ENCODE measurements at regions not wholly inside any gene's neighbourhood (a gene's known extent, or its start where the extent isn't known, plus 50 kb on each side); places are given as distances from the start of the nearest gene placed in this dataset.

- TF ChIP-seq POLR2AphosphoS5 (IDR thresholded peaks at IDR 0.05; ENCODE audit: low read depth, low read length) (no peak), TCF7L2 (IDR thresholded peaks at IDR 0.05; ENCODE audit: low read depth, low read length) (no peak), SIN3A (IDR thresholded peaks at IDR 0.05; ENCODE audit: borderline replicate concordance, insufficient read depth, low read depth, low read length) (no peak)
- TF ChIP-seq, protein P1, sequence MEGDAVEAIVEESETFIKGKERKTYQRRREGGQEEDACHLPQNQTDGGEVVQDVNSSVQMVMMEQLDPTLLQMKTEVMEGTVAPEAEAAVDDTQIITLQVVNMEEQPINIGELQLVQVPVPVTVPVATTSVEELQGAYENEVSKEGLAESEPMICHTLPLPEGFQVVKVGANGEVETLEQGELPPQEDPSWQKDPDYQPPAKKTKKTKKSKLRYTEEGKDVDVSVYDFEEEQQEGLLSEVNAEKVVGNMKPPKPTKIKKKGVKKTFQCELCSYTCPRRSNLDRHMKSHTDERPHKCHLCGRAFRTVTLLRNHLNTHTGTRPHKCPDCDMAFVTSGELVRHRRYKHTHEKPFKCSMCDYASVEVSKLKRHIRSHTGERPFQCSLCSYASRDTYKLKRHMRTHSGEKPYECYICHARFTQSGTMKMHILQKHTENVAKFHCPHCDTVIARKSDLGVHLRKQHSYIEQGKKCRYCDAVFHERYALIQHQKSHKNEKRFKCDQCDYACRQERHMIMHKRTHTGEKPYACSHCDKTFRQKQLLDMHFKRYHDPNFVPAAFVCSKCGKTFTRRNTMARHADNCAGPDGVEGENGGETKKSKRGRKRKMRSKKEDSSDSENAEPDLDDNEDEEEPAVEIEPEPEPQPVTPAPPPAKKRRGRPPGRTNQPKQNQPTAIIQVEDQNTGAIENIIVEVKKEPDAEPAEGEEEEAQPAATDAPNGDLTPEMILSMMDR (IDR thresholded peaks at IDR 0.05) = no peak
- TF ChIP-seq, protein P2, sequence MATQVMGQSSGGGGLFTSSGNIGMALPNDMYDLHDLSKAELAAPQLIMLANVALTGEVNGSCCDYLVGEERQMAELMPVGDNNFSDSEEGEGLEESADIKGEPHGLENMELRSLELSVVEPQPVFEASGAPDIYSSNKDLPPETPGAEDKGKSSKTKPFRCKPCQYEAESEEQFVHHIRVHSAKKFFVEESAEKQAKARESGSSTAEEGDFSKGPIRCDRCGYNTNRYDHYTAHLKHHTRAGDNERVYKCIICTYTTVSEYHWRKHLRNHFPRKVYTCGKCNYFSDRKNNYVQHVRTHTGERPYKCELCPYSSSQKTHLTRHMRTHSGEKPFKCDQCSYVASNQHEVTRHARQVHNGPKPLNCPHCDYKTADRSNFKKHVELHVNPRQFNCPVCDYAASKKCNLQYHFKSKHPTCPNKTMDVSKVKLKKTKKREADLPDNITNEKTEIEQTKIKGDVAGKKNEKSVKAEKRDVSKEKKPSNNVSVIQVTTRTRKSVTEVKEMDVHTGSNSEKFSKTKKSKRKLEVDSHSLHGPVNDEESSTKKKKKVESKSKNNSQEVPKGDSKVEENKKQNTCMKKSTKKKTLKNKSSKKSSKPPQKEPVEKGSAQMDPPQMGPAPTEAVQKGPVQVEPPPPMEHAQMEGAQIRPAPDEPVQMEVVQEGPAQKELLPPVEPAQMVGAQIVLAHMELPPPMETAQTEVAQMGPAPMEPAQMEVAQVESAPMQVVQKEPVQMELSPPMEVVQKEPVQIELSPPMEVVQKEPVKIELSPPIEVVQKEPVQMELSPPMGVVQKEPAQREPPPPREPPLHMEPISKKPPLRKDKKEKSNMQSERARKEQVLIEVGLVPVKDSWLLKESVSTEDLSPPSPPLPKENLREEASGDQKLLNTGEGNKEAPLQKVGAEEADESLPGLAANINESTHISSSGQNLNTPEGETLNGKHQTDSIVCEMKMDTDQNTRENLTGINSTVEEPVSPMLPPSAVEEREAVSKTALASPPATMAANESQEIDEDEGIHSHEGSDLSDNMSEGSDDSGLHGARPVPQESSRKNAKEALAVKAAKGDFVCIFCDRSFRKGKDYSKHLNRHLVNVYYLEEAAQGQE (IDR thresholded peaks at IDR 0.05; ENCODE audit: insufficient read depth in 1 of 2, low read depth in 2 of 2, low read length in 1 of 2) = no peak
- H3K27me3 ChIP-seq (ENCODE audit: control insufficient read depth, insufficient read depth, low read length) = no peaks in the 10 kb centered on the region
- no peak for ATAC-seq
- no peaks in the 10 kb centered on the region for H3K9me3 ChIP-seq (ENCODE audit: control insufficient read depth, insufficient read depth, low read depth, low read length)
- H3K4me1 ChIP-seq (ENCODE audit: control insufficient read depth, insufficient read depth, low read length) = no peaks in the 10 kb centered on the region
- no TSS peak for BruUV-seq (replicated peaks)
- H3K36me3 ChIP-seq (ENCODE audit: control insufficient read depth, insufficient read depth, low read length) = no peaks in the 10 kb centered on the region
- intact Hi-C loops (cut with micrococcal nuclease; ENCODE audit: unreplicated experiment) (no loop called here), in situ Hi-C loops (cut with HindIII; ENCODE audit: low pct_unique_long_range_greater_than_20kb, low sequenced_read_pairs) (no loop called here)
- DNase-seq (ENCODE audit: low read depth, low spot score) = no peak
- ChIA-PET CTCF (no interaction called here), POLR2A (no interaction called here)
- H3K27ac ChIP-seq (ENCODE audit: low read length) = no peak overlapping the region
- no peak overlapping the region for H3K4me3 ChIP-seq (ENCODE audit: low read depth in 2 of 2, low read length in 2 of 2)
Measured at GRCh38 chr20:52888096-52888495, 84.1 kb upstream of the TSHZ2 start.

DNA sequence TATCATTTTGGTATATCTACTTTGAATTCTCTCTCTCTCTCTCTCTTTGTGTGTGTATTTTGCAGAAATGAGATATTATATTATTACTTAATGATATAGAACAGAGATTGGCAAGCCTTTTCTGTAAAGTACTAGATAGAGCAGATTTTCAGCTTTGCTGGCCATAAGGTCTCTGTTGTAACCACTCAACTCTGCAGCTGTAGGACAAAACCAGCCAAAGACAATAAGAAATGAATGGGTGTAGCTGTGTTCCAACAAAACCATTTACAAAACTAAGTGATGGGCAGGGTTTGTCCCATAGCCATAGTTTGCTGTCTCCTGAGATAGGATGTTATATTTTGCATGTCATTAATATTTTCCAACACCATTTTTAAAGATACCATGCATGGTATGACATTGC lies 91.2 kb upstream of the TSHZ2 start:
- BruUV-seq (replicated peaks) = no TSS peak
- ChIA-PET POLR2A (no interaction called here), CTCF (no interaction called here)
- Histone ChIP-seq H3K4me3 (ENCODE audit: low read depth in 2 of 2, low read length in 2 of 2) (no peak overlapping the region), H3K27me3 (ENCODE audit: control insufficient read depth, insufficient read depth, low read length) (no peaks in the 10 kb centered on the region), H3K36me3 (ENCODE audit: control insufficient read depth, insufficient read depth, low read length) (no peaks in the 10 kb centered on the region), H3K9me3 (ENCODE audit: control insufficient read depth, insufficient read depth, low read depth, low read length) (no peaks in the 10 kb centered on the region), H3K4me1 (ENCODE audit: control insufficient read depth, insufficient read depth, low read length) (no peaks in the 10 kb centered on the region), H3K27ac (ENCODE audit: low read length) (no peak overlapping the region)
- ATAC-seq = no peak
- TF ChIP-seq POLR2AphosphoS5 (IDR thresholded peaks at IDR 0.05; ENCODE audit: low read depth, low read length) = no peak
- TF ChIP-seq TCF7L2 (IDR thresholded peaks at IDR 0.05; ENCODE audit: low read depth, low read length) = no peak
- TF ChIP-seq, protein P1 (IDR thresholded peaks at IDR 0.05) = no peak
- TF ChIP-seq, protein P2 (IDR thresholded peaks at IDR 0.05; ENCODE audit: insufficient read depth in 1 of 2, low read depth in 2 of 2, low read length in 1 of 2) = no peak
- TF ChIP-seq SIN3A (IDR thresholded peaks at IDR 0.05; ENCODE audit: borderline replicate concordance, insufficient read depth, low read depth, low read length) = no peak
- DNase-seq (ENCODE audit: low read depth, low spot score) = no peak
- intact Hi-C loops (cut with micrococcal nuclease; ENCODE audit: unreplicated experiment) = no loop called here
- in situ Hi-C loops (cut with HindIII; ENCODE audit: low pct_unique_long_range_greater_than_20kb, low sequenced_read_pairs) = no loop called here
